Lower leg skin (tissue), 3 donors: ENCODE measurements at regions not wholly inside any gene's neighbourhood (a gene's known extent, or its start where the extent isn't known, plus 50 kb on each side); places are given as distances from the start of the nearest gene placed in this dataset.

Source experiments
- POLR2A ChIP-seq, 2 donors: fragments of 450-650 bp; IDR thresholded peaks; one replicate each; pipeline ENCODE4 v1.6.1; 2016 to 2017; ENCODE audit warnings: antibody characterized with exemption in 2 of 2, mild to moderate bottlenecking in 1 of 2, moderate library complexity in 1 of 2
- TF ChIP-seq, protein P1 (sequence below), 3 donors: fragments of 450-650 bp; IDR thresholded peaks; one replicate each; pipeline ENCODE4 v1.5.1; 2016; ENCODE audit warnings: antibody characterized with exemption in 3 of 3, mild to moderate bottlenecking in 3 of 3, moderate library complexity in 2 of 3

DNA sequence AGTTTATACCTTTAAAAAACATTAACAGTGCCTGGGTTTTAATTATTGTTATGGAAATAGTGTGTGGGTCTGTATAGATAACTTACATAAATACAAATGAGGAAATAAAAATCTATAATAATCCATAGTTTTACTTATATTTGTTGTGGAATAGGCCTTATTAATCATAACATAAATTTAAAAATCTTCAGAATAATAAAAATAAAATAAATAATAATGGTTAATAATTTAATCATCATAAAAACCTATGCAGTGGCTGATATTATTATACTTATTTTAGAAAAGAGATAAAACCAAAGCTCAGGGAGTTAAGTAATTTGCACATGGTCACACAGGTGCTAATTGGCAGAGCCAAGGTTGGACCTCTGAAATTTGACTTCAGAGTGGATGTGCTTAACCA, 785.3 kb upstream of the SEMA6A start:
- no peak for TF ChIP-seq POLR2A (IDR thresholded peaks at IDR 0.05)
- TF ChIP-seq, protein P1, sequence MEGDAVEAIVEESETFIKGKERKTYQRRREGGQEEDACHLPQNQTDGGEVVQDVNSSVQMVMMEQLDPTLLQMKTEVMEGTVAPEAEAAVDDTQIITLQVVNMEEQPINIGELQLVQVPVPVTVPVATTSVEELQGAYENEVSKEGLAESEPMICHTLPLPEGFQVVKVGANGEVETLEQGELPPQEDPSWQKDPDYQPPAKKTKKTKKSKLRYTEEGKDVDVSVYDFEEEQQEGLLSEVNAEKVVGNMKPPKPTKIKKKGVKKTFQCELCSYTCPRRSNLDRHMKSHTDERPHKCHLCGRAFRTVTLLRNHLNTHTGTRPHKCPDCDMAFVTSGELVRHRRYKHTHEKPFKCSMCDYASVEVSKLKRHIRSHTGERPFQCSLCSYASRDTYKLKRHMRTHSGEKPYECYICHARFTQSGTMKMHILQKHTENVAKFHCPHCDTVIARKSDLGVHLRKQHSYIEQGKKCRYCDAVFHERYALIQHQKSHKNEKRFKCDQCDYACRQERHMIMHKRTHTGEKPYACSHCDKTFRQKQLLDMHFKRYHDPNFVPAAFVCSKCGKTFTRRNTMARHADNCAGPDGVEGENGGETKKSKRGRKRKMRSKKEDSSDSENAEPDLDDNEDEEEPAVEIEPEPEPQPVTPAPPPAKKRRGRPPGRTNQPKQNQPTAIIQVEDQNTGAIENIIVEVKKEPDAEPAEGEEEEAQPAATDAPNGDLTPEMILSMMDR (IDR thresholded peaks at IDR 0.05): no peak
